NCI-H2227 (cell line): ENCODE measurements at regions not wholly inside any gene's neighbourhood (a gene's known extent, or its start where the extent isn't known, plus 50 kb on each side); places are given as distances from the start of the nearest gene placed in this dataset.
A peak's percentile ranks its signal among the peaks of the same experiment; 100 is the strongest.

Experiments used
- DNase-seq: peaks from one replicate; lab custom pipeline; 2025; ENCODE audit not compliant: unreplicated experiment; lab: John Stamatoyannopoulos, UW

DNA sequence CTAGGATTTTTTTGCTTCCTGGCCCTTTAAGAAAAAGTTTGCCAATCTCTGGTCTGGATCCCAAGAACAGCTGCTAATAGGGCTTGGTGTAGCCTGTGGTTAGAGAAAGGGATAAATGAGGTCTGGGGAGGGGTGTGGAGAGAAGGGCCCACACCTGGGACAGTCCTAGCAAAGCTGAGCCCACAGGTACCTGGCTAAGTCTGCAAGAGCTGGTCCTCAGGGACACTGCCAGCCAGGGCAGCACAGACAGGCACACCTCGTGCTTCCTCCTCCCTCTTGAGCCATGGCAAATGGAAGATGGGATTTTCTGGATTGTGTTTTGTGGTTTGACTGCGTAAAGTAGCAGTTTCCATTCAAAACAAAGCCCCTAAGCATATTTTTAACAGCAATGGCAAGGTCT lies 217.5 kb downstream of the SOX9 start:
- no peak for DNase-seq

DNA sequence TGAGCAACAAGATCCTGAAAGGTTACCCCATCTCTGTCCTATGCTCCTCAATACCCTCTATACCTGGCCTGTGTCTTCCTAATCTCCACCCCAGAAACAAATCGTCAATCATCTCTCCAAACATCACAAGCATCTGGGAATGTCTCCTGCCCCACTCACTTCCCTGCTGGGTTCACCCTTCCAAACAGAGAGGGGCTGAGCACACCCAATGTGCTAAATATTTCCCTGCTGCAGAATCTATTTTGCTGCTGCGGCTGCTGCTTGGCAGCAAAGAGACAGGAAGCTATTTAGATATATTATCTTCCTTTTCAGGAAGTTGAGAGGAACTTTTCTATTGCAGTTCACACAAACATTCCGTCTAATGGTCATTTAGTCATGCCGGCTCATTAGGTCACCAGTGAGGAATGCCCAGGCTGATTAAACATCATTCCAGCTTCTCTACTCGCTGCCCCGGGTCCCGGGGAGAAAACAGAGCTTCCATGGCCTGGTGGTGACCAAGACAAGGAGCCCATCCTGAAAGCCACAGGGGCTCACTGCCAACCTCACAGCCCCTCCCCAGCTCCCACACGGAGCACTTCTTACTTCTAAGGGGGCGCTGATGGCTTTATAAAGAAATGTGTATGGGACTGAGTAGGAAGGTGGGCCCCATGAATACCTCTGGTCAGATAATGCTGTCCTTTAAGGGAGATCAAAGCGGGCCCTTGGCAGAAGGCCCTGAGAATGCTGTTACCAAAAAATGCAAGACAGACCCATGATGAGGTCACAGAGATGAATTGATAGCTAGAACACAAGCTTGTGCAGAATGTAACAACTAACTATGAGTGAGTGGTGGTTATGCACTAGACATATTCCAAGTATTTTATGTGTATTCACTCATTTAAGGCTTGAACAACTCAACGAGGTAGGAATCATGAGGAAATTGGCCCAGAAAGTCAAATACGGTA lies 218.3 kb downstream of the SOX9 start:
- DNase-seq, result no peak

DNA sequence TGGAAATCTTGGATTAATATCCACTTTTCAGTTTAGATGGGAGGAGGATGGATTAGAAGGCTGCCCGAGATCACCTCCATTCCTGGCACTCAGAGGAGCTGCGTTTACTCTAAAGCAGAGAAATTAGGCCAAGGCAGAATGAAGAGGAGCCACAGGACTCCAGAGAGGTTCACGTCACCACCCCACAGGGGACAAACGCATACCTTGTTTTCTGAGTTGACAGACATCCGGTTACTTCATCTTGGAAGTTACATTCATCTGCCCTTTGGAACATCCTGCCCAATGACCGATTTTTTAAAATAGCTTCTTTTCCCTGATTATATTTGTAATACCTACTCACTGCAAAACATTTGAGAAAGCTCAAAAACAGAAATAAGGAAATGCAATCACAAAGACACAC lies 220.0 kb downstream of the SOX9 start:
- no peak for DNase-seq

DNA sequence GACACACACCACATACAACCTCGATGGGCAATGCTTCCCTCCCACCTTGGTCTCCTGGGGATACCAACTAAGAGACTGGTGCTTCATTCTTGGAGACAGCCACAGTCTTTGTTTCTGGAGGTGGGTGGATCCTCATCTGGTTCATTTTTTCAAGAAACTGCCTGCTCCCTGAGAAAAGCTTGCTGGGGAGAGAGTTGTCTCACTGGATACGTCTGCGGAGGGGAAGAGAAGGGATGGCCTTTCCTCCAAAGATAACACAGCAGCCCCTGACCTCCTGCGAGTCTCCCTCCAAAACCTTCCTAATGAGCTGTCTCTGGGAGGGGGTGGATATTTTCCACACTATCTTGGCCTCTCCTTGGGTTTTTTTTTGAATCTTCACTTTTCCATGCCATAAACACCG lies 221.2 kb downstream of the SOX9 start:
- DNase-seq, result no peak

DNA sequence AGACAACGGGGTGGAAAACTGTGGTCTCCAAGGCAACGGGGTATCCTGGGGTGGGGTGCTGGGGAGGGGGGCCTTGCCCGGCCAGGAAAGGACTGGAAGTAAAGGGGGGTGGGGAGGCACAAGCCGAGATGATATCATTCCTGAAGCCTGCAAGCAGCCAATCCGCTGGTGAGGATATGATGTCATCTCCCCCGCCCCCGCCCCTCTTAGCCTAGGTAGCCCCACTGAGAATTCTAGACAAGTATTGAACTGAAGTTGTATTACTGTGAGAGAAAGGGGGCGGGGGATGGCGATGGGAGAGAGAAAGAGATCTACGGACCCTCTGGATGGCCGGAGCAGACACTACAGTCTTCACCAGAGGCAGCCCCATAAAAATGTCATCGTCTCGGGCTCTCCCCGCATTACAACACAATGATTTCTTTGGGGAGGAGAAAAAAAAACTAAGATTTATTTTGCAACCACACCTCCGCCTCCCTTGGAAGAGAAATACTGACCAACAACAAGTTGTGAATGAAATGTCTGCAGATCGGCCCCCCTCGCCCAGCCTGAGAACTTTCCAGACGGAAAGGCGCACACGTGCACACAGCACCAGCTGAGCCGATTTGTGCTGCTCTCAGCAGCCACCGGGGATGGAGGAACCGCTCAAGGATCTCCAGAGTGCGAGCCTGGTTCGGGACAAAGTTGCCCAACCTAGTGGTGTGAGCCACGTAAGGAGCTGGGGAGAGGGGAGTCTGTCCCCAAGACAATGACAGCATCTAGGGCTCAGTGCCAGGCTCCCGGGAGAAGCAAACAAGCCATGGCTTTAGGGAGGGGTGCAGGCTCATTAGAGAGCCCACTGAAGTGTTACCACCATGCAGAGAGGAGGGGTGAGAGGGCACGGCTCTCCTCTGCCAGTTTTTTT lies 222.1 kb downstream of the SOX9 start:
- no peak for DNase-seq

DNA sequence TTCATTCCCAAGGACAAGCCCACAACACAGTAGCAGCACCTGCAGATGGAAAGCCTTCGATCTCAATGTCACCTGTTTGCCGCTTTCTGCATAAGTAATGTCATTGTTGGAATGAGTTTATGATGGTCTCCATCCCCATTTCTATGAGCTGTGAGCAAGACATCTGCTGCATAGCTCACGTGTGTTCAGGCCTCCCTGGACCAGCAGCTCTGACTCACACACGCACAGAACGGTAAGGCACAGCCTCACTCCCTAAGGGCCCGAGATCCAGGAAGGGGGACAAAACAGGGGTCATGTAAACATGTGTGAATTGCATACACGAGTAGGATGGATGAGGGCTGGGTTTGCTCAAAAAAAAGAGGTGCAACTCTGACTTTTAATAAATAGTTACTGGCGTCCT lies 223.1 kb downstream of the SOX9 start:
- no peak for DNase-seq

DNA sequence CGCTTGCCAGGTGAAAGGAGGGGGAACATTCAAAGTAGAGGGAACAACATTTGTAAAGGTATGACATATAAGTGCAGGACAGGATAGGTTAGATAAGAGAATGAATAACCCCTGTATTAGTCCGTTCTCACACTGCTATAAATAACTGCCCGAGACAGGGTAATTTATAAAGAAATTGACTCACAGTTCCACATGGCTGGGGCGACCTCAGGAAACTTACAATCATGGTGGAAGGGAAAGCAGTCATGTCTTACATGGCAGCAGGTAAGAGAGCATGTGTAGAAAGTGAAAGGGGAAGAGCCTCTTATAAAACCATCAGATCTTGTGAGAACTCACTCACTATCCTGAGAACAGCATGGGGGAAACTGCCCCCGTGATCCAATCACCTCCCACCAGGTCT lies 223.8 kb downstream of the SOX9 start:
- DNase-seq, result no peak

DNA sequence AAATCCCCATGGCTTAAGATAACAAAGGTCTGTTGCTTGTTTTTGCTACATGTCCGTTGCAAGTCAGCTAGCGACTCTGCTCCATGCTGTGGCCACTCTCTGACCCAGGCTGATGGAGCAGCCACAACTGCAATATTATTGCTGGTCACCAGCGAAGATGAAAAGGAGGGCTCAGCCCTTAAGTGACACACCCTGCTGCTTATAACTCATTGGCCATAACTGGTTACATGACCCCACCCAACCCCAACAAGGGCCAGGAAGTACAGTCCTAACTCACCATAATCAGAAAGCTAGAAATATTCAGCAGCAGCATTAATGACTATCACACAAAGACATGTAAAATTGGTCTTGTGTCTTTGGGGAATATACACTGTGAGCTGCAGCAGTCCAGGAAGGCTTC lies 224.3 kb downstream of the SOX9 start:
- no peak for DNase-seq

DNA sequence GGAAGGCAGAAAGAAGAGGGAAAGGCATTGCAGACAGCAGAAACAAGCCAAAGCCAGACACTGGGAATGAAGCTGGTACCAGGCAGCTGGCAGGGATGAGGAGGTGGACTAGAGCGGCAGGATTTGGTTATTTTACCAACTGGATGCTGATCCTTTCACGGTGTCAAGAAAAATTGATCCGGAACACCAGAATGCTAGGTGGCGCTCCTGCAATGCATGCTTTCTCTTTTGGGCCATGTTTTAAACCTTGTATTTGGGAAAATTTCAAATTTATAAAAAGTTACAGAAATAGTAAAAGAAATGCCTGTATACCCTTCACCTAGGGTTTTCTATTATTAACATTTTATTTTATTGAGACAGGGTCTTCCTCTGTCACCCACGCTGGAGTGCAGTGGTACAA lies 224.7 kb downstream of the SOX9 start:
- no peak for DNase-seq

DNA sequence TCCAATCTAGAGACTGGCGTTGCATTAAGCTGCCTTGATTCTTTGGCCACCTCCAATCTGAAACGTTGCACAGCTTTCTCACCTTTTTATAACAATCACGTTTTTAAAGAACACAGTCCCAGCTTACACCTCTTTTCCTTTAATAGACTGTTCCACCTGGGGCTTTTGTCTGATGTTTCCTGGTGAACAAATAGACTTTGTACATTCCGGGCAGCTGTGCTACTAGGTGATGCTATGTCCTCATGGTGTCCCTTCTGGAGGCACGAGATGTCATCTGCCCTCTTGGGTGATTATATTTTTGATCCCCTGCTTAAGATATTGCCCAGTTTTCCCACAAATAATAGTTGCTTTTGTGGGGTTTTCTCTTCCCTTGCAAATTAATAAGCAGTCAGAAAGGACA lies 225.5 kb downstream of the SOX9 start:
- no peak for DNase-seq

DNA sequence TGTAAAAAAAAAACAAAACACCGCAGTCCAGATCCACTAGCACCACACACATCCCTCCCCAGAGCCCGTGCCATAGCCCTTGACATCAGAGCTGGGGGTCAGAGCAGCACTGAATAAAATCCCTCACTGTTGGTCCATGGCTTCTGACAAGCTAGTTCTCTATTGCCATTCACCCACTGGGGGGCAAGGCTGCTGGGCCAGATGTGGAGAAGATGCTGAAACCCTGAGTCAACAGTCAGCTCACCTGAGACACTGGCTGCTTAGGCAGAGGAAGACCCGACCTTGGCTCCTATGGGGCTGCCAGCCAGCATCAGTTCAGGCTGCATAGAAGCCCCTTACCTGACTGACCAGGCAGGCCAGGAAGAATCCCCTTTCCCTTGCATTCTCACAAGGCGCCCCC lies 228.2 kb downstream of the SOX9 start:
- no peak for DNase-seq

DNA sequence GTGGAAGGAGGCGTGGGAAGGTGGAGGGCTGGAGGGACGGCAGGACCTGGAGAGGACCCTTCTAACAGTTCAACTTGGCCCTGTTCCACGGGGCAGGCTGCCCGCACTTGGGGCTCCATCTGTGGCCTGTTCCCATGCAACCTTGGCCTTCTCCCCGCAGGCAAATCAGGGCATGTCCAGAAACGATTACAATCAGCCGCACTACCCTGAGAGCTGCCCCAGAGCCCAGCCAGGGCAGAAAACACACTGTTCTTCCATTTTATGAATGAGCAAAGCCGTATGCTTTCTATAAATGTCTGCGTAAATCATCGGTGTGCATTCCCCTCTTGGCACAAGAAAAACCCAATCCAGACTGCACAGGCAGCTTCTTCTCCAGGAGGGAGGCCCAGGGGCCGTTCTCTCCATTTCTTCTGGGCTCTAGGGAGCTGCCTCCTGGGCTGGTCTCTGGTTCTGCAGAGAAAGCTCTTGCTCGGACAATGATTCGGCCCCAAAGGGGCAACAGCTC lies 228.7 kb downstream of the SOX9 start:
- no peak for DNase-seq

DNA sequence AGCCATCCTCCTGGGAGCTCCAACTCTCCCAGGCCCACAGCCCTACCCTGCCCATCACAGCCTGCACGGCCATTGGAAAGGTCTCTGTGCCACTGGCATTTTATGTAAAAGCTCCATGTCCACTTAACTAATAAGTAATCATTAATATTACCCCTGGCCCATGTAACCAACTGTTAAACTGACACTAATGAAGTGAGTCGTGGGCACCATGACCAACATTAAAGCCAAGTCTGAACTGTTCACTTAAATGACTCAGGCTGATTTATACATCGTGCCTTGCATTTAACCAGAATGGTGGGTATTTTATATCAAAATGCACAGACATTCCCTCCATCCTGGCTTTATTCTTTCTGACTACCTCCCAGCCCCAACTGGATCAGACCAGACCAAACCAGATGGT lies 229.3 kb downstream of the SOX9 start:
- no peak for DNase-seq

DNA sequence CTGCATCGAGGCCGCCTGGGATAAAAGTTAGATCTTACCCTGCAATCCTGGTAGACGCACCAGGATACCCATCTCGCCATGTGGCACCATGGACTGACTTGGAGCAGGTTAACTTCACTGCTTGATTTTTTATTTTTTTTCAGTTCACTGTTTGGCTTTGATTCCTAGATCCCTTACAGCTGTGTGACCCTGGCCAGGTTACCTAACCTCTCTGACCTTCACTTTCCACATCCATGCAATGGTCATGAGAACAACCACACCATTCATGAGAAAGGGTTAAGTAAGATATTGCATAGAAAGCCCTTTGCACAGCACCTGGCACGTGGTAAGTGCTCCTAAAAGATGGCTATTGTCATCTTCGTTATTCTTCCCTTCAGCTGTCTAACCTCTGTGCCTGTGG lies 230.5 kb downstream of the SOX9 start:
- DNase-seq, result no peak

DNA sequence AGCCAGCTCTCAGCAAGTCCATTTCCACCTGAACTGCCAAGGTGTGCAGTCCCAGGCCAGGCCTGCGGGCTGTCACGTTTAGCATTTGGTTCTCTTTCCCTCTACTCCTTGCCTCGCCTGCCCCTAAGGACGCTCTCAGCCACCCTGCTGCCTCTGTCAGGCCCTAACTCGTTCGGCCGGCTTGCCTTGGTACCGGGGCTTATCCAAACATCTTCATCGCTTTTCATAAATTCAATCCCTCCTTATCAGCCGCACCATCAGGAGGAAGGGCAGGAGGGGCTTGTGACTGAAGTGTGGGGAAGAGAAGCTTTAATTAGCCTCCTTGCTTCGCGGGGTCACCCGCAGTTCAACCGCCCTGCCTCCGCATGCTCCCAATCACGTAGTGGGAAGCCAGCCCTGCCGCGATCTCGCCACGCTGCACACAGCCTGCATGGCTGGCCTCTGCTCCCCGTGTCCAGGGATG lies 231.1 kb downstream of the SOX9 start:
- DNase-seq, result peak; percentile 17

DNA sequence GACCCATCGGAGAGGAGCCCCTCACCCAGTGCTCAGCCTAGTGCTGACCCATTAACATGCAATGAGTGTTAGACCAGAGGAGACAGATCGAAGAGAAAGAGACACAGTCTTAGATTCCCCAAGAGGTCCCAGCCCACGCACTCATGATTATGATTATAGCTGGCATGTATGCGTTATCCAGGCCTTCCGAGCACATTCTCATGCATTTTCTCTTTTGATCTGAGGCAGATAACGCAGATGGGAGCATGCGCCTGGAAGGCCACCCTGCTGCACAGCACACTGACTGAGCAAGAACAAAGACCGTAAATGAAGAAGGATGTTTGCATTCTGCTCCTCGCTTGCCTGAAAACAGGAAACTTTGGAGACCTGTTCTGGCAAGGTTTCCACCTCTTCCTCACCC lies 232.7 kb downstream of the SOX9 start:
- DNase-seq, result no peak

DNA sequence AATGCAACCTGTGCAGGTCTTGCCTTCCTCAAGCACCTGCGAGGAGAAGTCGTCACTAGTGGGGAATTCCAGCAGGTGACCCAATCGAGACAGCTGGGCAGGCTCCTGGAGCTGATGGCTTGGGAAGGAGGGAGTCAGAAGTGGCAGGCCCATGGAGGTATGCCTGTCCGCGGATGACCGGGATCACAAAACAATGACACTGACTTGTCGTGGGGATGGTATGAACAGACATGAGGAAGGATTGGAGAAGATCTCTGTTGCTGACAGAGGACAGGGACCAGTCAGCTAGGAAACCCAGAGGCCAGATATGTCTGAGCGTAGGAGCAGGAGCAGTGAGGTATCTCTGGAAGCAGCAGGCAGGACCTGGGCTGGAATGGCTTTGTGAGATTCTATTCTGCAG lies 233.3 kb downstream of the SOX9 start:
- no peak for DNase-seq

DNA sequence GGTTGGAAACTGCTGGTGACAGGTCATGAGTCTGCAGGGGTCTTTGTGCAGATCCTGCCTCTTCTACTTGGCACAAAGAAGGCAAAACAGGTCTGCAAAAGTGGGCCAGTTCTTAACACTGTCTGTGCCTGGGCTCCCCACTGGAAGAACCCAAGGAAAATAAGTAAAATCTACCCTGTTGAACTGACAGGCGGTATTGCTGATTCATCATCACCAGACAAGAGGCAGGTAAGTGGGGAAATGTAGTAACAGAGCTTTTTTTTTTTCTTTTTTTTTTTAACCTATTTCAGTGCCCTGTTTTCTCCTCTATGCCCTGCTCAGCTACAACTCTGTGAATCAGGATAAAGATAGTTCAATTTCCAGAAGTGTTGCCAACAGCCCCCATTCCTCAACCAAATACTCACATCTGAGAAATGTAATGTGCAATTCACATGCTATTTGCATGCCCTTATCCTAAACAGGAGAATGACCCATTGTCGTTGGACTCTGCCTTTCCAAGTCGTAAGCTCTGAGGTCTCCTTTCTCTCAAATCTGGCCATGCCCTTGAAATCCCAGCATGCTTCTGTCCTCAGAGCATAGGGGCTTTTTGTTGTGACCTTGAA lies 237.0 kb downstream of the SOX9 start:
- no peak for DNase-seq

DNA sequence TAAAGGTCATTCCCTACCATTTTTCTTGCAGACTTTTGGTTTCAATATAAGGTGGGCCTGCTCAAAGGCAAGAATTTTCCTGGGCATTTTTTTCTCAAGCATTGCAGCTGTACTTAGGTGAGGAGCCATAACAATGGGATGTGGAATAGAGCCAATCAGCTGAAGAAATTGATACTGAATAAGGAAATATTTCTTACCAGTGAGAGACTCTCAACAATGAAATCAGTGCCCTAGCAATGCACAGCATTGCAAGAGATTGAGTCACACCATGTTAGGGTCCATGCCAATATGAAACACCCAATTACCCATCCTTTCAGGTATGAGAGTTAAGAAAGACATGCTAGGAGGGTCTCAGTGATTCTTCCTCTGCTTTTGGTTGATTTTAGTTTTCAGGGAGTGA lies 237.6 kb downstream of the SOX9 start:
- DNase-seq, result no peak

DNA sequence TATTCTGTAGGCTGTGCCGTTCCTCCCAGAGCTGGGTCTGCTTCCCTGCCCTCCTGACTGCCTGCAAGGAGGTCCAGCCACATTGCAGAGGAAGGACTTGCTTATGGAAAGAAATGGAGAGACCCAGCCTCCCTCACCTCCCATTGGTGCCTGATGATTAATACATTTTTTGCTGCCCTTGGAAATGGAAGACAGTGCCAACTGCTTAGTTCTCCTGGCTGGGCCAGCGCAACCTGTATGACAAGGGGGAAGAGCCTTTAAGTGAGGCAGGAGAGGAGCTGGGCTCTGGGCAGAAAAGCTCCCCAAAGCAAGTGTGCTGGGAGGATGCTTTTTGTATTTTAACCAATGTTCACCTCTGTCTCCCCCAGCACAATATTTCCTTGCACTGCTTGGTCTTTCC lies 238.5 kb downstream of the SOX9 start:
- DNase-seq, result no peak

DNA sequence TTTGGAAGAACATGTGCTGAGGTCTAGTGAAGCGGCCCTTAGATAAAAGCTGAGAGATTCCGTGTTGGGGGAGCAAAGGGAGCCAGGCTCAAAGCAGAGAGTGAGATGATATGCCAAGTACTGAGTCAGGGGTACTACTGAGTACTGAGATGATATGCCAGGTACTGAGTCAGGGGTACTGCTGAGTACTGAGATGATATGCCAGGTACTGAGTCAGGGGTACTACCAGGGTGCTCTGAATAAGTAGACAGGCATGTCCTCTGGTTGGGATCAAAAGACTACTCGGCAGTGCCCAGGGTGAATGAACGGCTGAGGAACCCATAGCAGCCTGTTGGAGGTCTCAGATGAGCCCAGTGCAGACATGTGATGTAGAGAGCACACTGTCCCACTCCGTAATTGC lies 239.0 kb downstream of the SOX9 start:
- DNase-seq, result no peak
